Endothelial cell of umbilical vein (primary cell): ENCODE measurements at regions not wholly inside any gene's neighbourhood (a gene's known extent, or its start where the extent isn't known, plus 50 kb on each side); places are given as distances from the start of the nearest gene placed in this dataset.

Experiments
- BruUV-seq: library from RNA; stranded (reverse); fragments of 400-500 nt; replicated peaks from 2 replicates; lab custom pipeline; 2021; lab: Mats Ljungman, UMichigan
- CTCF ChIA-PET: fragments of 300-600, 350-600 bp; sonication (Branson Sonifier 250); formaldehyde crosslinking; loops from one replicate; lab custom pipeline; 2021; ENCODE audit warnings: antibody characterized with exemption, inconsistent platforms; lab: Charles Lee
- POLR2A ChIA-PET: fragments of 300-600, 350-600 bp; sonication (Branson Sonifier 250); formaldehyde crosslinking; loops from one replicate; lab custom pipeline; 2021; ENCODE audit warnings: antibody characterized with exemption, inconsistent platforms; lab: Charles Lee
- DNase-seq: peaks from one replicate; pipeline ENCODE4 v3.0.0-alpha.2; 2011; ENCODE audit warnings: low read depth, low spot score
- FAIRE-seq: peaks from 2 replicates; lab custom pipeline; 2011; peaks lifted over from hg19 to GRCh38; lab: Jason Lieb, UNC
- H2AFZ ChIP-seq: 2 replicates; pipeline ENCODE4 v1.6.0; 2012; ENCODE audit warnings: low read depth, low read length, control low read depth, inconsistent platforms
- H3K27ac ChIP-seq: 2 replicates; pipeline ENCODE4 v1.5.1; 2011; ENCODE audit warnings: low read depth, mild to moderate bottlenecking, control low read depth, low read length, moderate library complexity; ENCODE audit not compliant: insufficient read depth
- H3K27me3 ChIP-seq, 2 experiments: 2 replicates each; pipeline versions ENCODE4 v1.6.0 to v1.6.1; 2011; ENCODE audit warnings: low read length in 2 of 2, mixed read lengths in 1 of 2; ENCODE audit not compliant: control insufficient read depth in 2 of 2, insufficient read depth in 2 of 2
- H3K36me3 ChIP-seq, 2 experiments: 2 replicates in 1 of 2; 3 replicates in 1 of 2; pipeline ENCODE4 v1.5.1; 2011; ENCODE audit warnings: low read length in 2 of 2, mild to moderate bottlenecking in 1 of 2, moderate library complexity in 1 of 2; ENCODE audit not compliant: control insufficient read depth in 2 of 2, insufficient read depth in 2 of 2; ENCODE audit errors: extremely low read depth in 1 of 2
- H3K4me1 ChIP-seq: 3 replicates; pipeline ENCODE4 v1.5.1; 2011; ENCODE audit warnings: mild to moderate bottlenecking, low read length; ENCODE audit not compliant: control insufficient read depth, insufficient read depth; ENCODE audit errors: extremely low read depth
- H3K4me2 ChIP-seq: 2 replicates; pipeline ENCODE4 v1.6.1; 2011; ENCODE audit warnings: low read length, control low read depth, mixed read lengths; ENCODE audit not compliant: insufficient read depth
- H3K4me3 ChIP-seq, 3 experiments: fragments of 200-600 bp in 1 of 3; sonication (generic), shearing (Covaris generic) in 1 of 3; replicated peaks in 1 of 3; 2 replicates each; pipeline ENCODE4 v1.5.1; 2011 to 2016; ENCODE audit warnings: control low read depth in 3 of 3, low read length in 3 of 3, mild to moderate bottlenecking in 2 of 3, inconsistent platforms in 1 of 3, low read depth in 1 of 3, moderate library complexity in 1 of 3; ENCODE audit not compliant: insufficient read depth in 1 of 3
- H3K79me2 ChIP-seq: 2 replicates; pipeline ENCODE4 v1.6.0; 2012; ENCODE audit warnings: low read length, inconsistent platforms; ENCODE audit not compliant: control insufficient read depth, insufficient read depth
- H3K9ac ChIP-seq: replicated peaks from 2 replicates; pipeline ENCODE3; 2011; ENCODE audit warnings: low read length, control low read depth; ENCODE audit not compliant: insufficient read depth; ENCODE audit errors: extremely low read depth
- H3K9me1 ChIP-seq: replicated peaks from 3 replicates; pipeline ENCODE4 v1.6.0; 2011; ENCODE audit warnings: mild to moderate bottlenecking, low read length; ENCODE audit not compliant: control insufficient read depth, insufficient read depth; ENCODE audit errors: extremely low read depth
- H3K9me3 ChIP-seq: replicated peaks from 2 replicates; pipeline ENCODE4 v1.5.1; 2012; ENCODE audit warnings: low read length, inconsistent platforms; ENCODE audit not compliant: control insufficient read depth, insufficient read depth
- H4K20me1 ChIP-seq: replicated peaks from 2 replicates; pipeline ENCODE3; 2011; ENCODE audit warnings: mild to moderate bottlenecking, low read length; ENCODE audit not compliant: control insufficient read depth, insufficient read depth; ENCODE audit errors: extremely low read depth
- EZH2 ChIP-seq: IDR thresholded peaks from 2 replicates; pipeline ENCODE4 v1.6.1; 2012; ENCODE audit warnings: borderline replicate concordance, low read depth, mild to moderate bottlenecking, moderate library complexity, low read length, inconsistent platforms; ENCODE audit not compliant: severe bottlenecking
- FOS ChIP-seq: IDR thresholded peaks from 2 replicates; pipeline ENCODE4 v1.6.1; 2011; ENCODE audit warnings: mild to moderate bottlenecking, low read length, moderate library complexity, borderline replicate concordance; ENCODE audit not compliant: insufficient read depth
- GATA2 ChIP-seq: IDR thresholded peaks from 2 replicates; pipeline ENCODE4 v1.7.0; 2011; ENCODE audit warnings: low read depth, mild to moderate bottlenecking, moderate library complexity, mixed read lengths, low read length; ENCODE audit not compliant: insufficient read length, insufficient read depth
- JUN ChIP-seq: IDR thresholded peaks from 2 replicates; pipeline ENCODE4 v1.6.1; 2011; ENCODE audit warnings: borderline replicate concordance, low read depth; ENCODE audit not compliant: insufficient read length, insufficient read depth
- MYC ChIP-seq: IDR thresholded peaks from one replicate; pipeline ENCODE4 v1.6.1; 2011; ENCODE audit warnings: mild to moderate bottlenecking, low read depth, low read length
- POLR2A ChIP-seq: IDR thresholded peaks from 2 replicates; pipeline ENCODE4 v1.6.1; 2012; ENCODE audit warnings: low read depth, mild to moderate bottlenecking, control low read depth, low read length
- POLR2AphosphoS5 ChIP-seq: IDR thresholded peaks from 2 replicates; pipeline ENCODE4 v1.6.1; 2012; ENCODE audit warnings: low read depth, mild to moderate bottlenecking, control low read depth, low read length, moderate library complexity; ENCODE audit not compliant: insufficient read depth
- dilution Hi-C: fragments of 300-500 bp; cut with MboI; formaldehyde crosslinking; loops from one replicate; pipeline ENCODE4 v1.15.0; 2019; ENCODE audit warnings: low sequenced_read_pairs; ENCODE audit not compliant: extremely low pct_ligation_motif_present
- intact Hi-C: fragments of 100-400 bp; cut with micrococcal nuclease; formaldehyde crosslinking; loops from one replicate; pipeline ENCODE4 v1.10.0; 2022
- TF ChIP-seq, protein P1 (sequence below), 2 donors: IDR thresholded peaks; 1 replicate in 1 of 2; 2 replicates in 1 of 2; pipeline ENCODE4 v1.5.1; 2011; ENCODE audit warnings: low read length in 2 of 2, mild to moderate bottlenecking in 2 of 2, moderate library complexity in 2 of 2, control low read depth in 1 of 2, inconsistent platforms in 1 of 2, low read depth in 1 of 2; ENCODE audit not compliant: insufficient read depth in 1 of 2; ENCODE audit errors: extremely low read depth in 1 of 2
- TF ChIP-seq, protein P2 (sequence below): IDR thresholded peaks from 2 replicates; pipeline ENCODE4 v1.6.1; 2011; ENCODE audit not compliant: insufficient read depth, insufficient read length

- dilution Hi-C loops (no loop called here), intact Hi-C loops (no loop called here)
- Histone ChIP-seq H2AFZ (no peak overlapping the region), H3K36me3 (no peaks in the 10 kb centered on the region), H3K27me3 (no peaks in the 10 kb centered on the region), H4K20me1 (no peaks in the 10 kb centered on the region), H3K9ac (no peak overlapping the region), H3K4me3 (no peak overlapping the region), H3K4me2 (no peak overlapping the region), H3K4me1 (no peaks in the 10 kb centered on the region), H3K9me3 (no peaks in the 10 kb centered on the region), H3K27ac (no peak overlapping the region), H3K79me2 (no peaks in the 10 kb centered on the region), H3K9me1 (no peaks in the 10 kb centered on the region)
- no peak for TF ChIP-seq EZH2
- TF ChIP-seq MYC, result no peak
- TF ChIP-seq GATA2, result no peak
- TF ChIP-seq, protein P1, sequence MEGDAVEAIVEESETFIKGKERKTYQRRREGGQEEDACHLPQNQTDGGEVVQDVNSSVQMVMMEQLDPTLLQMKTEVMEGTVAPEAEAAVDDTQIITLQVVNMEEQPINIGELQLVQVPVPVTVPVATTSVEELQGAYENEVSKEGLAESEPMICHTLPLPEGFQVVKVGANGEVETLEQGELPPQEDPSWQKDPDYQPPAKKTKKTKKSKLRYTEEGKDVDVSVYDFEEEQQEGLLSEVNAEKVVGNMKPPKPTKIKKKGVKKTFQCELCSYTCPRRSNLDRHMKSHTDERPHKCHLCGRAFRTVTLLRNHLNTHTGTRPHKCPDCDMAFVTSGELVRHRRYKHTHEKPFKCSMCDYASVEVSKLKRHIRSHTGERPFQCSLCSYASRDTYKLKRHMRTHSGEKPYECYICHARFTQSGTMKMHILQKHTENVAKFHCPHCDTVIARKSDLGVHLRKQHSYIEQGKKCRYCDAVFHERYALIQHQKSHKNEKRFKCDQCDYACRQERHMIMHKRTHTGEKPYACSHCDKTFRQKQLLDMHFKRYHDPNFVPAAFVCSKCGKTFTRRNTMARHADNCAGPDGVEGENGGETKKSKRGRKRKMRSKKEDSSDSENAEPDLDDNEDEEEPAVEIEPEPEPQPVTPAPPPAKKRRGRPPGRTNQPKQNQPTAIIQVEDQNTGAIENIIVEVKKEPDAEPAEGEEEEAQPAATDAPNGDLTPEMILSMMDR (IDR thresholded peaks at IDR 0.05; ENCODE audit: extremely low read depth in 1 of 2, insufficient read depth in 1 of 2, low read depth in 1 of 2, low read length in 2 of 2), result no peak
- TF ChIP-seq FOS, result no peak
- TF ChIP-seq POLR2AphosphoS5, result no peak
- no peak for TF ChIP-seq JUN
- TF ChIP-seq, protein P2, sequence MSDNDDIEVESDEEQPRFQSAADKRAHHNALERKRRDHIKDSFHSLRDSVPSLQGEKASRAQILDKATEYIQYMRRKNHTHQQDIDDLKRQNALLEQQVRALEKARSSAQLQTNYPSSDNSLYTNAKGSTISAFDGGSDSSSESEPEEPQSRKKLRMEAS, result no peak
- no peak for TF ChIP-seq POLR2A
- ChIA-PET CTCF (no interaction called here), POLR2A (no interaction called here)
- FAIRE-seq (no peak), DNase-seq (no peak)
- no TSS peak for BruUV-seq
Observed at GRCh38 chr12:112559784-112560183, 141.0 kb downstream of the PTPN11 start.
